ENCODE measurements at regions not wholly inside any gene's neighbourhood (a gene's known extent, or its start where the extent isn't known, plus 50 kb on each side); places are given as distances from the start of the nearest gene placed in this dataset.

DNA sequence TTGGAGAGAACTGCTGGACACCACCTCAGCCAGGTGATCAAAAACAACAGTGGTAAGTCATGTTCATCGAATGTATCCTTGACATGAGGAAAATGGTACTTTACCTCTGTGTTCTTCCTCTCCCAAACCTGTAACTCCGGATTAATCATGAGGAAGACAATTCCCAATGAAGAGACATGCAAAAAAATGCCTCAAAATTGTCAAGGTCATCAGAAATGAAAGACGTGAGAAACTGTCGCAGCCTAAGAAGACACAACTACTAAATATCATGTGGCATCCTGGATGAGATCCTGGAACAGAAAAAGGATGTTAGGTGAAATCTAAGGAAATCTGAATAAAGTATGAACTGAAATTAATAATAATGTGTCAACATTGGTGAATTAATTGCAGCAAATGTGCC lies 178.4 kb downstream of the LACC1 start:
- ATAC-seq = no peak

DNA sequence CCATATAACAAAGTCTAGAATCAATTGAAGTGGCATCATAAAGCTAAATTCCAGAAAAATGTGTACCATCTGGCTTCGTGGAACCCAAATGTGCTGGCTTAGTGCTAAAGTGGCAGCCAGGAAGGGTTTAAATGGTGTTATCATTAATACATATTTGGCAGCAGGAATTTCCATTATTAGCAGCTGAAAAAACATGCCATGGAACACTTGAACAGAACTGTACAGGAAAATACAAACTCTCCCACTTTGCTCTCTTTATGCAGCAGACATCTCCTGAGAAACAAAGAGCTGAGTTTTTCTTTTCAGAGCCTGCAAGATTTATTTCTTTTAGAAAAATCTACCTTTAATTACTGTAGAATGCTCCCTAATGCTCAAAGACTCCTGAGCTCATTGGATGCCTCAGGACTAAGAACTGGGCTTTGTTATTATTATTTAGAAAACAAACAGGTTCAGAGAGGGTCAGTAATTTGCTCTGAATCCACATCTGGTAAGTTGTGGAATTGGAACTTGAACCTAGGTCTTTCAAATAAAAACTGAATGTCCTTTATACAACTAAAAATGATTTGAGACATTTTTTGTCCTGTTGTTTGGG lies 179.0 kb downstream of the LACC1 start:
- no peak for ATAC-seq

DNA sequence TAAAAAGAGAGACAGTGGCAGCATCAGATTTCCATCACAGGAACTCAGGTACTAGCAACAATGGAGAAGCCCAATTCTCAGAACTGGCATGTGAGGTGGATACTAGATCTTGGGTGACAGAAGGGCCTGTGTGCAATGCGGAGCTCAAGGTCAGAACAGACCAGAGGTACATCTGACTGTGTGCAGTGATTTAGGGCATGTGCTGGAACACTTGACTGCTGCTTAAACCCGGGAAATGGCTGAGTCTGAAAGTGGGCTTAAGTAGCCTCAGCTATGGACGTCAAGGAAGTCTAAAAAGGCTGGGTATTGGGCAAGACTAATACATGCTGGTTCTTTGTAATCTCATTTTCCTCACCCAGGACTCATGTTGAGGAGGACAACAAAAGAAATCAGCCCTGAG lies 182.2 kb downstream of the LACC1 start:
- no peak for ATAC-seq

DNA sequence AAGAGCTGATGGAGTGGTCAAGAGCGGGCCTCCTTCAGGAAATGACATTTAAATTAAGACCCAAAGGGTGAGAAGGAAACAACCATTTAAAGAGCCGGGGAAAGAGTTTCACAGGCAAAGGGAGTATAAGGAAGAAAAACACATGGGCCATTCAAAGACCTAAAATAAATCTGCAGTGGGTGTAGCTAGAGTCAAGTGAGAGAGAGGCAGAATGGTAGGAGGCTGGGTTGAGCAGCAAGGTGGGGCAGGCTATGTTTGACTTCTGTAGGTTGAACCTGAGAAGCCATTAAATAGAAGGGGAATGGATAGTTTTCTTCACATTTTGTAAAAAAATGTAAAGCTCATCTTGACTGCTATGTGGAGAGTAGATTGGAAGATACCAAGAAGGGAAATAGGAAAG lies 183.8 kb downstream of the LACC1 start:
- ATAC-seq = no peak

DNA sequence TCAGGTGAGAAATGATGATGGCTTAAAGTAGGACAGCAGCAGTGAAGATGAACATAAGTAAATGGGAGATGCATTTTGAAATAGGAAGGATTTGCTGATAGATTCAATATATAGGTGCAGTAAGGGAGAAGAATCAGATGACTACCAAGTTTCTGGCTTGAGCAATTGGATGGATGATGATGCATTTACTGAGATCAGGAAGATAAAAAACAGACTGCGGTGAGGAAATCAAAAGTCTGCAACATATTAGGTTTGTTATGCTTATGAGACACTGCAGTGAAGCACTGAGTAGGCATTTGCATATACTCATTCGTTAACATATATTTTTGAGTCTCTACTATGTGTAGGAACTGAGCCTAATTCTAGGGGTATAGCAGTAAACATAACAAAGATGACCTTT lies 184.2 kb downstream of the LACC1 start:
- no peak for ATAC-seq

DNA sequence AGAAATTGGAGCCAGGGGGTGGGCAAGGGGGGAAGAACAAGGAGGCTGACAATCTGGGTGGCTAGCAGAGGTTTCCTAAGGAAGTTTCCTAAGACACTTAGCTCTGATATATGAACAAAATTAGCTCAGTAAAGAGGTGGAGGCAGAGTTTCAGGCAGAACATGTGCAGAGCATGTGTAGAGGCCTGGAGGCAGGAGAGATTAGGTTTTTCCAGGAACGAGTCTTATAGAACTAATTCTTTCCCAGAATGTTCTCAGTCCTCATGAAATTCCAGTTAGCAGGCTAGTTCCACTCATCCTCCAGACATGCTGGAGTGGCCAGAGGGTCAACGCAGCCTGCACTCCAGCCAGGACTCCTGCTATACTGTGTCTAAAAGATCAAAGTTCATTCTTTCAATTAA lies 184.7 kb downstream of the LACC1 start:
- no peak for ATAC-seq

DNA sequence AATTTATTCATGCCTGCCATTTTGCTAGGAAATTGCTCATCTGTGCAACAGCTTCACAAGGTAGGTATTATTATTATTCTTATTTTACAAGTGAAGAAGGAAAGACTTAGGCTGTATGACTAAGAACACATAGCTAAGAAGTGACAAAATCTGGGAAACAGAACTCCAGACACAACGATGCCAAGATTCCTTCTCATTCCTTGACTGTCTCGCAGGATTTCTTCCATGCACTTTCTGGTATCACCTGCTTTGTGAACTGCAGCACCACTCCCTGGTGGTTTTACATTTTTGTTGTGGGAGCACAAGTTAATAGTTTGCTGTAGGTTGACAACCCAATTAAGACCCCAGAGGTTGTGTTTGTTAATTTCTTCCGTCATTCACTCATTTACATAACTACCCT lies 188.5 kb downstream of the LACC1 start:
- no peak for ATAC-seq

DNA sequence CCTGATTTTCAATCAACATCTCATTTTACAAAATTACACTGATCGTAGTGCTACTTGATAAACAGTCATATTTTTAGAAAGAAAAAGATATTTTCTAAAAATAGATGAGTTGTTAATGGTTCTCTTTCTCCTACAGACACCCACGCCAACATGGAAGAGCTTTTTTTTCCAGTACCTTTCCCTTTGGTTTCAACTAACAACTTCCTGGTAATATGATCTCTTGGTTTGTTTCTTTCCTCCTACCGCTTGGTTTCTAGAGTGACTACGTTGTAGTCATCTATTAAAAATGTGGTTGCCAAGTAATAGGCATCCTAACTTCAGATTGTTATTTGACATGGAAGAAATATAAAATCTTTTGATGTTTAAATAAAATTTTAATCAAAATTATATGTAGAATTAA lies 189.0 kb downstream of the LACC1 start:
- no peak for ATAC-seq

DNA sequence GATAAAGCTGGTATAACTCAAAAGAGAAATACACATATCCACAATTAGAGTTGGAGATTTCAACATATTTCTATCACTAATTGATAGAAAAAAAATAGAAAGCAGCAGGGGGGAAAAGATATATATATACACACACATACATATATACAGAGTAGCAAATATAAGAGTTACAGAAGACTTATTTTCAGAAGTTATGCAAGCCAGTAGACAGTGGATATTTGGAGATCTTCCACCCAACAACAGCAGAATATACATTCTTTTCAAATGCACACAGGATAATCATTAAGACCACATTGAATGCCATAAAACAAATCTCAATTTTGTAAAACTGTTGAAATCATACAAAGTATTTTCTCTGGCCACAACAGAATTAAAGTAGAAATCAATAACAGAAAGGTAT lies 192.8 kb downstream of the LACC1 start:
- ATAC-seq = no peak

DNA sequence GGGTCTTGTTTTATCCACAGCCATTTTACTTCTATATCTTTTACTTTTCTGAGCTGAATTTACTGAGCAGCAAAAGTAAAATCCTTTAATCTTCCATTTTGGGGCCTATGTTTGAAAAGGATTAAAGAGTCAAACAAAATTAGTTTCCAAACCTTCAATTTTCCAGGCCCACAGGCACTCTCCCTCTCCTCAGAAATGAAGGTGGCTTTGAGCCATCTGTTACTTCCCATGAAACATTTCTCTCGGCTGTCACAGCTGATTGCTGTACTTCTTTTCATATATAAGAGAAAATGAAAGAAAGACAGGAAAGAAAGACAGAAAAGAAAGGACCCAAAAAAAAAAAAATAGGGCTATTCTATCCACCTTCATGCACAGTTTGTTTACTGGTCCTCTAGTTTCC lies 194.9 kb downstream of the LACC1 start:
- ATAC-seq = no peak

DNA sequence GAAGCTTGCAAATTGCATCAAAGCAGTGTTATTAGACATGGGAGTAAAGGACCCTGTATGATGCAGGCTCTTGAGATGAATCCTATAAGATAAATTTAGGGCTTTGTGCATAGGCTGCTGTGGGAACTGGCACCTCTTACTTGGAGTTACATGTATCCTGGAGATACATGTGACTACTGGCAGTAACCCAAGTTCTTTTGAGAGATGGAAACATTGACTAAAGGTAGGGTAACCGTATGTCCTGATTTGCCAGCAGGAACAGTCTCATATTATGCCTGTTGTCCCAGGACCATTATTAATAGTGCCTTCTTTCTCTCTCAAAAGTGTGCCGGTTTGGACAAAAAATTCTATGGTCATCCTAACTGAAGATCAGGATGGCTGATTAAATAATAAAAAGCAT lies 195.4 kb downstream of the LACC1 start:
- ATAC-seq = no peak

DNA sequence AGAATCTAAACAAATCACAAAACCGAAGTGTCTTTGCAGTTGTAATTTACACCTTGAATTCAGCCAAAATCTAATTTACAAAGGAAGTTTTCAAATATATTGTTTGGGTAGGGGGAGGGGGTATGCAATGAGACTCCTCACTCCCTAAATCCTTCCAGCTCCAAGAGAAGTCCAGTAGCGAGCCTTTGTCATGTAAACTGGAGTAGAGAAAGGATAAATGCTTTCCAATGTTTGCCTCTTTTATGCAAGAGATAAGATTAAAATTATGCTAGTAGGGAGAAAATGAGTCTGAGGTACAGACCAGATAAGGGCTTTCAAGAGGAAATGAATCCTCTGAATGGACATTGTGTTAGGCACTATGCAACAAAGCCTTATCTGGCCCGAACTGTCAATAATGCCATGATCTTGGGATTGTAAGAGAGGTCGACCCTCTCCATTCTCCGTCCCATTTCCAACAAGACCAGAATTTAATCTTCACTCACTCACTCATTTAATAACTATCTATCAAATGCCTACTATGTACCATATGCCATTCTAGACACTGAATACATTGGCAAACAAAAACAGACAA lies 199.2 kb downstream of the LACC1 start:
- ATAC-seq = no peak

DNA sequence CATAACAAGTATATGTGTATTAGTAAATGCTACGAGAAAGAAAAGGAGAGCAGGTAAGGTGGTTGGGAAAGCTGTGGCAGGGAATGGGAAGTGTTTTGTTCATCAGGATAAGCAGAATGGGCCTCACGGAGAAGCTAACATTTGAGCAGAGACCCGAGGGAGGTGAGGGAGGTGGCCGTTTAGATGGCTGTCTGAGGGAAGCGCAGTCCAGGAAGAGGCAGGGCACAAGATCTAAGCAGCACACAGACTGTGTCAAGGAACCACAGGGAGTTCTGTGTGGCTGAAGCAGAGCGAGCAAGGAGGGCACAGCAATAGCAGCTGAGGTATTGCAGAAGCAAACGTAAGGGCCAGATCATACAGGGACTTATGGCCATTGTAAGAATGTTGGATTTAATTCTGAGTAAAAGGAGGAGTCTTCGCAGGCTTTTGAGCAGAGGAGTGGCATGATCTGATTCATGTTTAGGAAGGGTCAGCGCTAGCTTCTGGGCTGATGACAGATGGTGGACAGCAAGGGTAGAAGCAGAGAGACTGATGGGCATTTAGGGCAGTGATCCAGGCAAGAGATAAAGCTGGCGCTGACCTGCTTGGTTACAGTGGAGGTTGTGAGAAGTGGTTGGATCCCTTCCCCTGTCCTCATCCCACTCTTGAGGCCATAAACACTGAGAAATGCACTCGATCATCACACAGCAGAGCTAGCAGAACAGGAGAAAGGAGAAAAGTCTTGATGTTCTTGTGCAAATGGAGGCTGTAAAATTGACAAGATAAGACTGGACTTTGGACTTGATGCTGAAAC lies 199.9 kb downstream of the LACC1 start:
- ATAC-seq = no peak

DNA sequence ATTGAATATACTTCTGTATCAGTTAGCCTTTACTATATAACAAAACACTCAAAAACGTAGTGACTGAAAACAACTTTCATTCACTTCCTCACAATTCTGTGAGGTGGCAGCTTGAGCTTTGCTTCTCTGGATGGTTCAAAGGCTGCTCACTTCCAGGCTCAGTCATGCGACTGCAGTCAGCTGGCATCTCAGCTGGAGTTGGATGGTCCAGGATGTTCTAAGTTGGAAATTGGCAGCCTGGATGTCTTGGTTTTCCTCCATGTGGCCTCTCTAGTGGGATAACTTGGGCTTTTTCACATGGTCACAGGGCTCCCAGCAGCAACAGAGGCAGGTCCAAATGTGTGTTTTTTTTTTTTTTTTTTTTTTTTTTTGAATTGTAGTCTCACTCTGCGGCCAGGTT lies 204.4 kb downstream of the LACC1 start:
- ATAC-seq = no peak

DNA sequence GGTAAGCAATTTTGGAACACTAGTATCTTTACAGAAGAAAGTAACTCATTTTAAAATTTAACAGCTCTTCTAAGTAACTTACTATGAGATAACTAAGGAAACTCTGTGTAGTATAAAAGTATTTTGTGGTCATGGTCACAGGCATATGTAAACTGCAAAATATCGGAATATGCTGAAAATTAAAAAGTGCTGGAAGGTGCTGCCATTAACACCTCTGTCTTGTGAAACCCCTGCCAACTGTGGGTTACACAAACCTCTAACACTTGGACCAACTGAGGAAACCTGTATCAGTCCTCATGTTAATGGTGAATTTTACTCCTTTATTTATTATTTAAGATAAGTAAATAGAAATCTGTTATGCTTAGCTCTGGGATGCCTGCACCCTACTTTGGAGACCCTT lies 206.7 kb downstream of the LACC1 start:
- ATAC-seq = no peak

DNA sequence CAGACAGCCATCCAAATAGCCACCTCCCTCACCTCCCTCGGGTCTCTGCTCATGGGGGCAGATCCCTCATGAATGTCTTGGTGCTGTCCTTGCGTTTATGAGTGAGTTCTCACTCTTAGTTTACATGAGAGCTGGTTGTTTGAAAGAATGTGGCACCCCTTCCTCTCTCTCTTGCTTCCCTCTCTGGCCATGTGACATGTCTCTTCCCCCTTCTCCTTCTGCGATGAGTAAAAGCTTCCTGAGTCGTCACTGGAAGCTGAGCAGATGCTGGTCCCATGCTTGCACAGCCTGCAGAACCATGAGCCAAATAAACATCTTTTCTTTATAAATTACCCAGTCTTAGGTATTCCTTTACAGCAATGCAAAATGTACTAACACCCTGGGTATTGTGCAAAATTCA lies 208.7 kb downstream of the LACC1 start:
- ATAC-seq = no peak

DNA sequence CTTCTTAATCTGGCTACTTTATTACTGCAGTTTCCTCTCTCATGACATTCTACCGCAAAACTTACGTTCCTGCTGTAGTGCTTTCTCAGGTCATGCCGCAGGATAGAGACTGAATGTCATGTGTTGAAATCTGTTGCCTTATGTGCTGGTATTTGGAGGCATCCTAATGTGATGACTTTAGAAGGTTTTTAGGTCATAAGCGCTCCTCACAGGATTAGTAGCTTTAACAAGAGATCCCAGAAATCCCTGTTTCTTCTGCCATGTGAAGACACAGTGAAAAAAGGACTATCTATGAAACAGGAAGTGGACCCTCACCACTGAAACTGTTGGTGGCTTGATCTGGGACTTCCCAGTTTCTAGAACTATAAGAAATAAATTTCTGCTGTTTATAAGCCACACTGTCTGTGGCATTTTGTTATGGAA lies 209.3 kb downstream of the LACC1 start:
- ATAC-seq = no peak

DNA sequence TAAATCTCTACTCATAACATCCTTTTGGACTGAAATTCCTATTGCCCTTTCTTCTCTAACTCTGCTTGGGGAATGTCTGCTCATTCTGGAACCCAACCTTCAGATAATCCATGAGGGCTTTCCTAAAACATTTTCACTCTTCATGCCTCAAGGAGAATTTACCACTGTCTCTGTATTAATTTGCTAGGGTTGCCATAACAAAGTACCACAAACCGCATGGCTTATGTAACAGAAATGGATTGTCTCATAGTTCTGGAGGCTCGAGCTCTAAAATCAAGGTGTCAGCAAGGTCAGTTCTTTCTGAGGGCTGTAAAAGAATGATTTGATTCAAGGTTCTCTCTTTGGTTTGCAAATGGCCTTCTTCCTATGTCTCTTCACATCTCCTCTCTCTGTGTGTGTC lies 209.7 kb downstream of the LACC1 start:
- ATAC-seq = no peak

DNA sequence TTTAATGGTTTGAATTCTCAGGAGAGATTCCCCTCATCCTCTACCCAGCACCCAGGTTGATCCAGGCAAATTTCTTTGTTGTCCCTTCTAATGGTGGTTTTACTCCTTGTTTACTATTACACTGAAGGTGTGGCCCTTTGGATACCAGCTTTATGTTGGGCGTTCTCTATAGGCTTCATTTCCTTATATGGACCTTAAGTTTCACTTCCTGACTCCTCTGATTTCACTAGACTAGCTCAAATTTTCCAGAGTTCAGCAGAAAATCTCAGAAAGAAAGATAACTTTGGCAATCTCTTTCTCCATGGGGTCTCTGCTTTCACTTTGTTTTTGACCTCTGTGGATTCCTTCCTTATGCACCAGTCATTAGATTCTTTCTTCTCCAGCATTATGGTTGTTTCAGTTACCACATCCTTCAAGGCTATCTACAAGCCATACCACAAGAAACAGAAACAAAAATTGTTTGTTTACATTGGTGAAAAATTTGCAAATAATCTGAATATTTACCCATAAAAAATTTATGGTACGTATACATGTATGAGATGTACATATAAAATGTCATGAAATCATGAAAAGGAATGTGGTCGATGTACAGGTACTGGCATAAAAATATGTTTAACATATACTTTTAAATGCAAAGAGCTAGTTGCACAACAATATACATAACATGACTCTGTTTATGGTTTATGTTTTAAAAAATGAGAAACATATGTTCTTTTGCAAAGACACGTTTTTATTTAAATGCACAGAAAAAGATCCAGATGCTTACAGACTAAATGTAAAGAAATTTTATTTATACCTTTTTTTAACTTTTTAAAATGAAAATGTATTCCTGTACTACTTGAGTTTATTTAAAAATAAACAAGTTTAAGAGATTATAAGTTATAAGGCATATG lies 212.6 kb downstream of the LACC1 start:
- ATAC-seq = no peak

DNA sequence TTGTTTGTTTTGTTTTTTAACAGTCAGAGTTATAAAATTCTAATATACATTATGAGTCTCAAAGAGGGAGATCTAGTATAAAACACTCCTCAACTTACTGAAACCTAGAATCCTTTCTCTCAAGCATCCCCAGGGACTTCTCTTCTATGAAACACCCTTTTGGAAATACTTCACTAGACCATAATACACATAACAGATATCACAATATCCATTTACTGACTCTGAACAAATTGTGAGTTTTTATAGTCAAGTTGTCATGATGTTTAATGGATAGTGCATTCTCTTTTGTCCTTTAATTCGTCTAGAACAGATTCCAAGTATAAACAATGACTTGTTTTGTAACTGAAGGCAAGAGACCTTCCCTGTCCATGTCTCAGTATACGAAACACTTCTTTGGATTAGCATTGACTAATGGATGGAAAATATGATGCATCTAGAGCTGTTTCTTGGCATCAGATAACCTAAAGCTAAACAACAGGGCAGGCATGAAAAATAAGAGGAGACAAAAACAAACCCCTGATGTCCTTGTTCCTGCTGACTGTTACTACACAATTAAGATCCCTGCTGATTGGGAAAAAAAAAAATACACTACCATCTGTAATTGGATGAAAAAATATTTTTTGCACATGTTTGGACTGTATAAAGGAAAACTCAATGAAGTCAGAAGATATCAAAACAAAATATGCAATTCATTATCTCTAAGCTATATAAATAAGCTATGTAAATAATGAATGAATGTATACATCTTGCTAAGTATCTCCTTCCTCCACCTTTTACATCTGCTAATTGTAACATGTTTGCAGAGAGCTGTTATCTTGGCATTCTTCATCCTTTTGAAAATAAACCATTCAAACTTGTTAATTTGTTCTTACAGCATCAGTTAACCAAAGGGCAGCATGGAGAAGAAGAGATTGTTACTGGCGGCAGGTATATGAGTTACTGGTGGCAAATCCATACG lies 214.2 kb downstream of the LACC1 start:
- ATAC-seq = no peak

DNA sequence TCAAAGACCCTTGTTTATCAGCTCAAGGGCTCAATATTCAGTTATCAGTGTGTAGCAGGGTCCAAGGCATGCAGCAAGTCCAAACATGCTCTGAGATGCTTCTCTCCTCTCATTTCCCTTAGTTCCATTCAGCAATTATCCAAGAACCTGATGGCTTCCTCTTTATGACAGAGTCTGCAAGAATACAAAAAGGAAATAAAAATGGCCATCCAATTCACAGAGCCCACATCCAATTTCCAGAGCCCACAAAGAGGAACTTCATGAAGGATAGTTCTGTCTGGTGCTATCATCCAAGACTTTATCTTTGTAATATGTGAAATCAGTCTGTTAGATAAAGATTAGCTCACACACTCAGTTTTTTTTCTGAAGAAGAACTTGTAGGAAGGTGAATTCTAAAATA lies 217.2 kb downstream of the LACC1 start:
- ATAC-seq = no peak

DNA sequence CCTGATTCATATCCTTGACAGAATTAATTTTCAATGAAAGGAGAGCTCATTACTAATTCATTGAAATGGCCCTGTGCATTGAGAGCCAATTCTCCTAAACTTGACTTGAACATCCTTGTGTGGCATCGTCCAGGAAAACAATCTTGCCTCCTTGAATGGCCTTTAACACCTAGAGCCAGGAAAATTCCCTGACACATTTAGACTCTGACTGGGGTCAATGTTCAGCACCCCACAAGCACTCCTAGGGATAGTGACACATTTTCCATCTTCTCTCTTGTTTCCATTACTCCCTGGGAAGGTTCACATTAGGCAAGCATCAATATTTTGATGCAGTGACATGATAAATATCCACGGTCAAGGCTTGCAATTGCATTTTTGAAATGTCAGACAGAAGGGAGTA lies 218.9 kb downstream of the LACC1 start:
- no peak for ATAC-seq
